ENCODE measurements at regions not wholly inside any gene's neighbourhood (a gene's known extent, or its start where the extent isn't known, plus 50 kb on each side); places are given as distances from the start of the nearest gene placed in this dataset.

GRCh38 chr10:70939441-70940003, 51.2 kb upstream of the PCBD1 start:
- DNase-seq (ENCODE audit: low read depth, low spot score) = no peak

GRCh38 chr10:70940834-70941568, 52.6 kb upstream of the PCBD1 start:
- DNase-seq (ENCODE audit: low read depth, low spot score) = no peak

- DNase-seq (ENCODE audit: low read depth, low spot score) = no peak
Measured at GRCh38 chr10:70942125-70942524, 53.8 kb upstream of the PCBD1 start.

DNA sequence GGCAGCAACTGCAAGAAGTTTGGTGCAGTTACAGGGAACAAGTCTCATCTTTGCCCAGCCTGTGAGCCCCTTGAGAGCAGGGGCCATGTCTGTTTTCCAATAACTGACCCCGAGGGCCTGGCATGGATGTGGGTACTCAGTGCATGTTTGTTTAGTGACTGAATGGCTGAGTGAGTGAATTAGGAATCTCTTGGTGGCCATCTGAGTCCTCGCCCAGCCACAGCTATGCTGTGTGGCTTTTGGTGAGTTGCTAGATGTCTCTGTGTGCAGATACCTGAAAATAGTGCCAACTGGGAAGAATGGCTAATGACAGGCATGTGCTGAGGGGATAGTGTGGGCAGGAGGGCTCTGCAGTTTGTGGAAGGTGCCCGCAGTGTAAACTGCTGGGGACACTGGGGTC, 54.4 kb upstream of the PCBD1 start:
- DNase-seq (ENCODE audit: low read depth, low spot score) = no peak

DNA sequence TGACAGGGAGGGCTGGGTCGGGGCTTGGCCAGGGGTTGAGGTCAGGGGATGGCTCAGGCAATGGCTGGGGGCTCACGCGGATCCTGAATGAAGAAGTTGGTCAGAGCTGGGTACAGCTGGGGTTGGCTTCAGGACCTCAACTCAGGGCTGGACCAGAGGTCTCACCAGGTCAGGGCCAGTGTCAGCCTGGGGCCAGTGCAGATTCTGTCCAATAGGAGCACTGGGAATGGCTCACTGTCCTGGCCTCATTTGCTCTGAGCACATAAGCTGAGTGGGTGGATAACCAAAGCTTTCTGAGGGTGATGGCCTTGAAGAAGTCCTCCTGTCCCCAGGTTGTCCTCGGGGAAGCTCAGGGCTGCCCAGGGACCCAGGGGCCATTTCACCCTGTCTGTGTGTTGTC, 54.9 kb upstream of the PCBD1 start:
- DNase-seq (ENCODE audit: low read depth, low spot score) = no peak

GRCh38 chr10:70943841-70944466, 55.6 kb upstream of the PCBD1 start:
- no peak for DNase-seq (ENCODE audit: low read depth, low spot score)

GRCh38 chr10:70950037-70950436, 61.7 kb upstream of the PCBD1 start:
- DNase-seq (ENCODE audit: low read depth, low spot score) = no peak

DNA sequence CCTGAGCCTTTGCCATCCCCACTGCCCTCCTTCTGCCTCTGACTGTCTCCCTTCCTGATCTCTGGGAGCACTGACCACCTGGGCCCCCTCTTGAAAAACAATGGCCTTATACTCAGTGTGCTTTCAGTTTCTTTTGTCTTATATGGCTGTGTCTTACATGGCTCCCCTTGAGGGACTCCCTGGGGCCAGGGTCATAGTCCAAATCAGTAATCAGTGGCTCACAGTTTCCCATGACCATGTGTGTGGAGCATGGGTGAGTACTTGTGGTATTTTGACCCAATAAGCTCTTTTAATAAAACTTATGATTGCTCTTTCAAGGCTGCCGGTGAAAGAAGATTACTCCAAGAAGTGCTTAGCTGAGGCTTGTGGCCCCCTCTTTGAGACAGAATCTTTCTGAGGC, 62.4 kb upstream of the PCBD1 start:
- DNase-seq (ENCODE audit: low read depth, low spot score) = no peak

DNA sequence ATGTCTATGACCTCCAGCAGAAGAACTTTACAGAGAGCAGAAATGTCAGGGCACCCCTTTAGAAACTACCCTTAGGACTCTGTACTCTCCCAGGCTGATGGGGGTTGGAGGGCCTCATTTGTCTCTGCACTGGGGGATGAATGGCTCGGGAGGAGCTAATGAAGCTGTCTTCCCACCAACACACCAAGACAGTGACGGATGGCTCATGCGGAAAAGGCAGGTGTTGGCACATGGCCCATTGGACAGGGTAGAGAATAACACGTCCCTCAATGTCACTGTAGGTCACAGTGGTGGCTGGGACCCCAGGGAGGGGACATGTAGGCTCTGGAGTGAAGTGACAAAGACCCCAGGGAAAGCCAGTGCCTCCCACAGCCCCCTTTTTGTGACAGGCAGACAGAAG, 64.0 kb upstream of the PCBD1 start:
- DNase-seq (ENCODE audit: low read depth, low spot score) = no peak

- no peak for DNase-seq (ENCODE audit: low read depth, low spot score)
Measured at GRCh38 chr10:70952921-70953320, 64.6 kb upstream of the PCBD1 start.

GRCh38 chr10:70954381-70955176, 66.2 kb upstream of the PCBD1 start:
- DNase-seq (ENCODE audit: low read depth, low spot score) = no peak

DNA sequence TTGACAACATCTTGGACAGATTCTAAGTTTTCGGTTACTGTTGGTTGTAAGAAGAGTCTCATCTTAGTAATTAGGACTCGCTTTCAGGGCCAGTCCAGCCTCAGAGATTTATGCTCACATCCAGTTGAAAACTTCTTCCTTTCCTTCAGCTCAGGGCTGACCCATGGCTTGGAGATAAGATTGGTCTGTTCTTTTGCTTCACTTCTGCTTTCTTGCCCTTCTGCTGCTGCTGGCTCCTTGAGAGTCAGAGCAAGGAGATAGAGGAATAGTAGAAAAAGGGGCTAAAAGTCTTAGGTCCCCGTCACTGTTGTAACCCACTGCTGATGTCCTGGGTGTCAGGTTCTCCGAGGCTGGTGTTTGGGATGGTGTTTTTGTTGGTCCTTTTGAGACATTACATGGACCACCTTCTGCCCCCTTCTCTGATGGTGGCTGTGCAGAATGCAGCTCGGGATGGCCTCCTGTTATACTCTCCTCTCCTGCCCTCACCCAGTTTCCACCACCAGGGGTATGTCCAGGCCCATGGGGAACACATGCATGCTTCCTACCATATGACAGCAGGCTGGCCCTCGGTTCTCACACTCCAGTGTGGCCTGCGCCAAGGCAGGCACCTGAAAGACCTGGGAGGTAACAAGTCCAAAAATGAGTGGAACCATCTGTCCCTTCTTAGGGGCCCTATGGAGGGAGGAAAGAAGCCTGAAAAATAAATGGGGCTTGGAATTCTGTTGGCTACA, 67.8 kb upstream of the PCBD1 start:
- DNase-seq (ENCODE audit: low read depth, low spot score) = no peak

DNA sequence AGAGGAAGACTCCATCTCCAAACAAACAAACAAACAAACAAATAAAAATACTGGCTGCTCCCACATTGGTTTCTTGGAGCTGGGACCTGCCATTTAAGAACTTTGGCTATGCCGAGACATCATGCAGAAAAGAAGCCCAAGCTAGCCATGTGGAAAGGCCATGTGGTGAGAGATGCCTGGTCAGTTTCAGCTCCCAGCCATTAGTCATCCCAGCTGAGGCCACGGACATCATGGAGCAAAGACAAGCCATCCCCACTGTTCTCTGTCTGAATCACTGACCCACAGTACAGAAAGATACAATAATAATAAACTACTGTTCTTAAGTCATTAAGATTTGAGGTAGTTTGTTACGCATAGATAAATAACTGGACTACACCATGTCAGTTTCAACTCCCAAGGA, 70.0 kb upstream of the PCBD1 start:
- DNase-seq (ENCODE audit: low read depth, low spot score) = no peak

DNA sequence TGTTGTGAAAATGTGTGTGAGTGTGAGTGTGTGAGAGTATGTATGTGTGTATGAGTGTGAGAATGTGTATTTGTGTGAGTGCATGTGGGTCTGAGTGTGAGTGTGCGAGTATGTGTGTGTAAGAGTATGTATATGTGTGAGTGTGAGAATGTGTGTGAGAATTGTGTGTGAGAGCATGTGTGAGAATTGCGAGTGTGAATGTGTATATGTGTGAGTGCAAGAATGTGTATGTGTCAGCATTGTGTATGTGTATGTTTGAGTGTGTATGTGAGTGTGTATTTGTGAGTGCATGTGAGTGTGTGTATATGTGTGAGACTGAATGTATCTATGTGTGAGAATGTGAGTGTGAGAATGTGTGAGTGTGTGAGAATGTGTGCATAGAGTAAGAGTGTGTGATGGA, 72.0 kb upstream of the PCBD1 start:
- no peak for DNase-seq (ENCODE audit: low read depth, low spot score)

GRCh38 chr10:70960783-70961570, 72.6 kb upstream of the PCBD1 start:
- DNase-seq (ENCODE audit: low read depth, low spot score) = no peak

DNA sequence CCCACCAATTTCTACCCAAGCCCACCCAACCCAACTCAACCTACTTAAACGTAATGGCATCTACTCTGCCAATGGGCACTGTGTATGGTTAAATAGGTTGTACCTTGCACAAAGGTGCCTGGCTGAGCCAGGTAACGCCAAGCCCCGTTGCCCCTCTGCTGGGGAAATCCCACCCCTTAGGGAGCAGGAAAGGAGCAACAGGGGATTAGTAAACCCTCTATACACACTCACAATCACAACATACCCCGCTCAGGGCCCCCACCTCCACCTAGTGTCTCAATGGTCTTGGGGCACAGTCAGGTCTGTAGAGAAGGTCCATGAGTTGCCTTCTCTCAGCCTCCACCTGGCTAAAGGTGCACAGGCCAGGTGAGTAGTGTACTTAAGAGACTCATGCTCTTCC, 74.3 kb upstream of the PCBD1 start:
- DNase-seq (ENCODE audit: low read depth, low spot score) = no peak

DNA sequence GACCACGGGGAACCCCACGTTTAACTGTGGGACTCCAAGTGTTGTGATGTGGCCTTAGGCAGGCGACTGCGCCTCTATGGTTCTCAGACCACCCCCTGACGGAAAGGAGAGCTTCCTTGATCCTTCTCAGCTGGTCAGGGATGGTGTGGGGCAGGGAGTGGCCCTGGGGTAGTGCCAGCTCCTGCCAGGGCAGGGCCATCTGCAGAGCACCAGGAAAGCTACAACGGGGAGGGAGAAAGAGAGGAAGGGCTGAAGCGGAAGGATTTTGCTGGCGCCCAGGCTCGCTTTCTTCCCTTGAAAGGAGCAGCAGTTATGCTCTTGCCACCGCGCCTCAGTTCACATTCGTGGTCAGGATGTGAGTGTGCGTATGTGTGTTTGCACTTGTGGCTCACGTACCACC, 74.9 kb upstream of the PCBD1 start:
- no peak for DNase-seq (ENCODE audit: low read depth, low spot score)

GRCh38 chr10:70964245-70964644, 75.9 kb upstream of the PCBD1 start:
- no peak for DNase-seq (ENCODE audit: low read depth, low spot score)

- DNase-seq (ENCODE audit: low read depth, low spot score) = no peak
Measured at GRCh38 chr10:70964881-70965280, 76.5 kb upstream of the PCBD1 start.

DNA sequence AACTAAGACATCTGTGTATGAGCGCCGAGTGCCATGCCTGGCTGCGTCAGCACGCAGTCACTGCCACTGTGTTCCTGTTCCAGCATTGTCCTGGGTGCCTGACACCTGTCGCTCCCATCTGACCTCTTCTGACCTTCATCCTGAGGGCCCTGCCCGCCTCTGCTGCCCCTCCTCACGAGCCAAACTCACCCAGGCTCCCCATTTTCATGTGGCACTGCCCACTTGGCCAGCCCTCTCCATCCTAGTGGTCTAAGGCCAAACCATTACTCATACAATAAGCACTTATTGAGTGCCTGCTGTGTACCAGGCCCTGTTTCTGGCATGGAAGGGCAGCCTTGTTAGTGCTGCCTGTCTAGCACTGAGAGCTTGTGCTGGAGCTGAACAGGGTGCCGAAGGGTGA, 77.2 kb upstream of the PCBD1 start:
- DNase-seq (ENCODE audit: low read depth, low spot score) = no peak
